ENCODE measurements at regions not wholly inside any gene's neighbourhood (a gene's known extent, or its start where the extent isn't known, plus 50 kb on each side); places are given as distances from the start of the nearest gene placed in this dataset.

- in situ Hi-C loops (cut with HindIII; ENCODE audit: low pct_unique_long_range_greater_than_20kb, low sequenced_read_pairs), result no loop called here
- no peak for DNase-seq (ENCODE audit: low read depth, low spot score)
Observed at GRCh38 chr17:77810536-77810935, 148.0 kb upstream of the TNRC6C start.

GRCh38 chr17:77811521-77811920 is 147.0 kb upstream of the TNRC6C start:
- in situ Hi-C loops (cut with HindIII; ENCODE audit: low pct_unique_long_range_greater_than_20kb, low sequenced_read_pairs), result no loop called here
- DNase-seq (ENCODE audit: low read depth, low spot score), result no peak

GRCh38 chr17:77814091-77814772 is 144.3 kb upstream of the TNRC6C start:
- in situ Hi-C loops (cut with HindIII; ENCODE audit: low pct_unique_long_range_greater_than_20kb, low sequenced_read_pairs), result no loop called here
- no peak for DNase-seq (ENCODE audit: low read depth, low spot score)

- in situ Hi-C loops (cut with HindIII; ENCODE audit: low pct_unique_long_range_greater_than_20kb, low sequenced_read_pairs), result no loop called here
- no peak for DNase-seq (ENCODE audit: low read depth, low spot score)
Observed at GRCh38 chr17:77815127-77815905, 143.2 kb upstream of the TNRC6C start.

GRCh38 chr17:77817953-77818352 is 140.6 kb upstream of the TNRC6C start:
- DNase-seq (ENCODE audit: low read depth, low spot score), result peak; percentile 41
- in situ Hi-C loops (cut with HindIII; ENCODE audit: low pct_unique_long_range_greater_than_20kb, low sequenced_read_pairs), result no loop called here

- DNase-seq (ENCODE audit: low read depth, low spot score), result no peak
- in situ Hi-C loops (cut with HindIII; ENCODE audit: low pct_unique_long_range_greater_than_20kb, low sequenced_read_pairs), result no loop called here
Observed at GRCh38 chr17:77819497-77819896, 139.0 kb upstream of the TNRC6C start.

- in situ Hi-C loops (cut with HindIII; ENCODE audit: low pct_unique_long_range_greater_than_20kb, low sequenced_read_pairs), result no loop called here
- DNase-seq (ENCODE audit: low read depth, low spot score), result peak; percentile 50
Observed at GRCh38 chr17:77821114-77821513, 137.4 kb upstream of the TNRC6C start.

GRCh38 chr17:77822302-77823030 is 136.0 kb upstream of the TNRC6C start:
- DNase-seq (ENCODE audit: low read depth, low spot score), result no peak
- in situ Hi-C loops (cut with HindIII; ENCODE audit: low pct_unique_long_range_greater_than_20kb, low sequenced_read_pairs), result no loop called here

GRCh38 chr17:77824102-77824779 is 134.3 kb upstream of the TNRC6C start:
- no peak for DNase-seq (ENCODE audit: low read depth, low spot score)
- in situ Hi-C loops (cut with HindIII; ENCODE audit: low pct_unique_long_range_greater_than_20kb, low sequenced_read_pairs), result no loop called here

- DNase-seq (ENCODE audit: low read depth, low spot score), result no peak
- in situ Hi-C loops (cut with HindIII; ENCODE audit: low pct_unique_long_range_greater_than_20kb, low sequenced_read_pairs), result no loop called here
Observed at GRCh38 chr17:77824780-77825280, 133.7 kb upstream of the TNRC6C start.

GRCh38 chr17:77825621-77826020 is 132.9 kb upstream of the TNRC6C start:
- in situ Hi-C loops (cut with HindIII; ENCODE audit: low pct_unique_long_range_greater_than_20kb, low sequenced_read_pairs), result no loop called here
- no peak for DNase-seq (ENCODE audit: low read depth, low spot score)

- in situ Hi-C loops (cut with HindIII; ENCODE audit: low pct_unique_long_range_greater_than_20kb, low sequenced_read_pairs), result no loop called here
- DNase-seq (ENCODE audit: low read depth, low spot score), result no peak
Observed at GRCh38 chr17:77826132-77826873, 132.2 kb upstream of the TNRC6C start.

GRCh38 chr17:77827039-77827438 is 131.5 kb upstream of the TNRC6C start:
- in situ Hi-C loops (cut with HindIII; ENCODE audit: low pct_unique_long_range_greater_than_20kb, low sequenced_read_pairs), result no loop called here
- no peak for DNase-seq (ENCODE audit: low read depth, low spot score)

GRCh38 chr17:77827511-77827910 is 131.0 kb upstream of the TNRC6C start:
- in situ Hi-C loops (cut with HindIII; ENCODE audit: low pct_unique_long_range_greater_than_20kb, low sequenced_read_pairs), result no loop called here
- DNase-seq (ENCODE audit: low read depth, low spot score), result no peak

- in situ Hi-C loops (cut with HindIII; ENCODE audit: low pct_unique_long_range_greater_than_20kb, low sequenced_read_pairs), result no loop called here
- no peak for DNase-seq (ENCODE audit: low read depth, low spot score)
Observed at GRCh38 chr17:77828749-77829539, 129.6 kb upstream of the TNRC6C start.
